OCI-LY3 (cell line): ENCODE measurements at regions not wholly inside any gene's neighbourhood (a gene's known extent, or its start where the extent isn't known, plus 50 kb on each side); places are given as distances from the start of the nearest gene placed in this dataset.

Experiments used
- CTCF ChIP-seq: fragments of 200-600, 300-600 bp; sonication (generic); IDR thresholded peaks from 2 replicates; pipeline ENCODE4 v1.5.1; 2014; ENCODE audit warnings: antibody characterized with exemption, low read length, low read depth
- EZH2phosphoT487 ChIP-seq: fragments of 200-600 bp; shearing (Covaris generic); IDR thresholded peaks from 2 replicates; pipeline ENCODE4 v1.6.1; 2018; ENCODE audit warnings: antibody characterized with exemption, mixed run types, low read depth

- TF ChIP-seq CTCF, result no peak
- no peak for TF ChIP-seq EZH2phosphoT487
Observed at GRCh38 chr12:131555866-131556265, 155.0 kb upstream of the SFSWAP start.
